ENCODE measurements at regions not wholly inside any gene's neighbourhood (a gene's known extent, or its start where the extent isn't known, plus 50 kb on each side); places are given as distances from the start of the nearest gene placed in this dataset.
"Not testable (repeated sequence)": the region's sequence is repeated elsewhere in the genome, so short reads cannot be mapped to it uniquely, and the experiment has no call there.

GRCh38 chr14:63147018-63147417 is 57.2 kb upstream of the RHOJ start:
- DNase-seq, result no peak

GRCh38 chr14:63134801-63135200 is 69.4 kb upstream of the RHOJ start:
- DNase-seq, result peak; percentile 22

- DNase-seq, result no peak
Measured at GRCh38 chr14:63130531-63130930, 73.7 kb upstream of the RHOJ start.

GRCh38 chr14:63106487-63106886 is 61.2 kb upstream of the KCNH5 start:
- DNase-seq, result not testable (repeated sequence)

GRCh38 chr14:63100552-63100951 is 55.3 kb upstream of the KCNH5 start:
- DNase-seq, result no peak

- DNase-seq, result no peak
Measured at GRCh38 chr14:63096186-63096585, 50.9 kb upstream of the KCNH5 start.

All from kidney glomerular epithelial cell (primary cell).